ENCODE measurements at regions not wholly inside any gene's neighbourhood (a gene's known extent, or its start where the extent isn't known, plus 50 kb on each side); places are given as distances from the start of the nearest gene placed in this dataset.

DNA sequence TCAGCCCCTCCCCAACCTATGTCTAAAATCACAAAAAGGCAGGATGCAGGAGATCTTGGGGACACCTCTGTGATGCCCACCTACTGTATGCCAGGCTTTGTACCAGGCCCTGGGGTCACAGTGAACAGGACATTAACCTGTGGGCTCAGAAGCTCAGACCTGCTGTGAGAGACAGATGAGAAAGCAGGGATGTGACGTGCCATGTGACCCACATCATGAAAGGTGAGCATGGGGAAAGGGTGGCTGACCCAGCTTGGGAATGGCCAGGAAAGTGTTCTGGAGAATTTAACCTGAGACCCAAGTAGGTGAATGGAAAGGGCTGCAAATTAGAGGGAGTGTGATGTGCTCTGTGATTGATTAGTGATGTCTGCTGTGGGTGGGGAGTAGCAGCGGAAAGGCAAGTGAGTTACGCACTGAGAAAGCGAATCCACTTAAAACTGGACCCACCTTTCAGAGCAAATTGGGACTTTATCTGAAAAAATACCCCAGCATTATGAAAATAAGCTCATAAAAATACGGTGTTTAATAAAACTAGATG lies 132.2 kb downstream of the IRF8 start:
- H3K27ac ChIP-seq (ENCODE audit: low read length), result no peak overlapping the region
- no peaks in the 10 kb centered on the region for H3K36me3 ChIP-seq (ENCODE audit: control insufficient read depth, insufficient read depth, low read length)
- no peaks in the 10 kb centered on the region for H3K4me1 ChIP-seq (ENCODE audit: control insufficient read depth, insufficient read depth, low read length)
- ChIA-PET POLR2A (no interaction called here), CTCF (no interaction called here)
- TF ChIP-seq, protein P1, sequence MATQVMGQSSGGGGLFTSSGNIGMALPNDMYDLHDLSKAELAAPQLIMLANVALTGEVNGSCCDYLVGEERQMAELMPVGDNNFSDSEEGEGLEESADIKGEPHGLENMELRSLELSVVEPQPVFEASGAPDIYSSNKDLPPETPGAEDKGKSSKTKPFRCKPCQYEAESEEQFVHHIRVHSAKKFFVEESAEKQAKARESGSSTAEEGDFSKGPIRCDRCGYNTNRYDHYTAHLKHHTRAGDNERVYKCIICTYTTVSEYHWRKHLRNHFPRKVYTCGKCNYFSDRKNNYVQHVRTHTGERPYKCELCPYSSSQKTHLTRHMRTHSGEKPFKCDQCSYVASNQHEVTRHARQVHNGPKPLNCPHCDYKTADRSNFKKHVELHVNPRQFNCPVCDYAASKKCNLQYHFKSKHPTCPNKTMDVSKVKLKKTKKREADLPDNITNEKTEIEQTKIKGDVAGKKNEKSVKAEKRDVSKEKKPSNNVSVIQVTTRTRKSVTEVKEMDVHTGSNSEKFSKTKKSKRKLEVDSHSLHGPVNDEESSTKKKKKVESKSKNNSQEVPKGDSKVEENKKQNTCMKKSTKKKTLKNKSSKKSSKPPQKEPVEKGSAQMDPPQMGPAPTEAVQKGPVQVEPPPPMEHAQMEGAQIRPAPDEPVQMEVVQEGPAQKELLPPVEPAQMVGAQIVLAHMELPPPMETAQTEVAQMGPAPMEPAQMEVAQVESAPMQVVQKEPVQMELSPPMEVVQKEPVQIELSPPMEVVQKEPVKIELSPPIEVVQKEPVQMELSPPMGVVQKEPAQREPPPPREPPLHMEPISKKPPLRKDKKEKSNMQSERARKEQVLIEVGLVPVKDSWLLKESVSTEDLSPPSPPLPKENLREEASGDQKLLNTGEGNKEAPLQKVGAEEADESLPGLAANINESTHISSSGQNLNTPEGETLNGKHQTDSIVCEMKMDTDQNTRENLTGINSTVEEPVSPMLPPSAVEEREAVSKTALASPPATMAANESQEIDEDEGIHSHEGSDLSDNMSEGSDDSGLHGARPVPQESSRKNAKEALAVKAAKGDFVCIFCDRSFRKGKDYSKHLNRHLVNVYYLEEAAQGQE (IDR thresholded peaks at IDR 0.05; ENCODE audit: insufficient read depth in 1 of 2, low read depth in 2 of 2, low read length in 1 of 2), result no peak
- TF ChIP-seq TCF7L2 (IDR thresholded peaks at IDR 0.05; ENCODE audit: low read depth, low read length) (no peak), POLR2AphosphoS5 (IDR thresholded peaks at IDR 0.05; ENCODE audit: low read depth, low read length) (no peak), SIN3A (IDR thresholded peaks at IDR 0.05; ENCODE audit: borderline replicate concordance, insufficient read depth, low read depth, low read length) (no peak)
- no peaks in the 10 kb centered on the region for H3K27me3 ChIP-seq (ENCODE audit: control insufficient read depth, insufficient read depth, low read length)
- in situ Hi-C loops (cut with HindIII; ENCODE audit: low pct_unique_long_range_greater_than_20kb, low sequenced_read_pairs), result no loop called here
- BruUV-seq (replicated peaks), result no TSS peak
- DNase-seq (ENCODE audit: low read depth, low spot score) (no peak), ATAC-seq (no peak)
- intact Hi-C loops (cut with micrococcal nuclease; ENCODE audit: unreplicated experiment), result no loop called here
- H3K9me3 ChIP-seq (ENCODE audit: control insufficient read depth, insufficient read depth, low read depth, low read length), result no peaks in the 10 kb centered on the region
- no peak overlapping the region for H3K4me3 ChIP-seq (ENCODE audit: low read depth in 2 of 2, low read length in 2 of 2)

DNA sequence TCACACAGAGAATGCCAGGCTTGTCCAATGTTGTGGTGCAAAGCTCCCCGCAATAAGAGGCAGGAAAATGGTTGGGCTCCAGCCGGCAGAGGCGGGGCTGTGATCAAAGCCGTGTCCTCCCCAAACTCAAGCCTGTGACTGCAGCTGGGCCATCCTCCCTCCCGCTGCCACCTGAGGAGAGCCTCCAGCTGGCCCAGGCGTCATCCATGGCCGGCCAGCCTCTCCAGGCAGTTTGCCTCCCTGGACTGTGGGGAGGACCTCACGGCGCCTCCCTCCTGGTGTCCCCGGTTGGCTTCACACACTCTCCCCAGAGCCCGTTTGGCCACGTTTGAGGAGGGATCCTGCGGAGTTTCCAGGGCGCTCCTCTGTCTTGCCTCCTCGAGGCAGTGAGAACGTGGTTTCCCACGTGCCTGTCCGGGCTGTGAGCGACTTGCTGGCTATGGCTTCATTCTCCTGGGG lies 134.1 kb downstream of the IRF8 start:
- ChIA-PET CTCF (no interaction called here), POLR2A (no interaction called here)
- Histone ChIP-seq H3K36me3 (ENCODE audit: control insufficient read depth, insufficient read depth, low read length) (no peaks in the 10 kb centered on the region), H3K9me3 (ENCODE audit: control insufficient read depth, insufficient read depth, low read depth, low read length) (no peaks in the 10 kb centered on the region), H3K4me1 (ENCODE audit: control insufficient read depth, insufficient read depth, low read length) (no peaks in the 10 kb centered on the region), H3K4me3 (ENCODE audit: low read depth in 2 of 2, low read length in 2 of 2) (no peak overlapping the region), H3K27me3 (ENCODE audit: control insufficient read depth, insufficient read depth, low read length) (no peaks in the 10 kb centered on the region), H3K27ac (ENCODE audit: low read length) (no peak overlapping the region)
- TF ChIP-seq, protein P1 (IDR thresholded peaks at IDR 0.05; ENCODE audit: insufficient read depth in 1 of 2, low read depth in 2 of 2, low read length in 1 of 2), result no peak
- TF ChIP-seq POLR2AphosphoS5 (IDR thresholded peaks at IDR 0.05; ENCODE audit: low read depth, low read length) (no peak), SIN3A (IDR thresholded peaks at IDR 0.05; ENCODE audit: borderline replicate concordance, insufficient read depth, low read depth, low read length) (no peak), TCF7L2 (IDR thresholded peaks at IDR 0.05; ENCODE audit: low read depth, low read length) (no peak)
- no peak for ATAC-seq
- intact Hi-C loops (cut with micrococcal nuclease; ENCODE audit: unreplicated experiment) (no loop called here), in situ Hi-C loops (cut with HindIII; ENCODE audit: low pct_unique_long_range_greater_than_20kb, low sequenced_read_pairs) (no loop called here)
- DNase-seq (ENCODE audit: low read depth, low spot score), result no peak
- BruUV-seq (replicated peaks), result no TSS peak

DNA sequence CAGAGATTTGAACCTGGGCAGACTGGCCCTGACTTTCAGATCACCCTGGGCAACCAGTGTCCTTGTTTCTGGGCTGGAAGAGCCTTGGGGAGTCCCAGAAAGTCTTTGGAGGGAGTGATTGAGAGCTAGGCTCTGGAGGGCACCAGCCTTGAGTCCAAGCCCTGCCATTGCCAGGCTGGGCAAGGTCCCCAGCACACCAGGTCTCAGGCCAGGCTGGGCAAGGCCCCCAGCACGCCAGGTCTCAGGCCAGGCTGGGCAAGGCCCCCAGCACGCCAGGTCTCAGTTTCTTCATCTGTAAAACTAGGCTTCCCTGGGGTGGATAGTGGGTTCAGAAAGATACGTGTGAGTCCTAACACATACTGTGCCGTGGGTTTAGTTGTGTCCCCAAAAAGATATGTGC lies 135.0 kb downstream of the IRF8 start:
- Histone ChIP-seq H3K27me3 (ENCODE audit: control insufficient read depth, insufficient read depth, low read length) (no peaks in the 10 kb centered on the region), H3K27ac (ENCODE audit: low read length) (no peak overlapping the region), H3K36me3 (ENCODE audit: control insufficient read depth, insufficient read depth, low read length) (no peaks in the 10 kb centered on the region), H3K4me1 (ENCODE audit: control insufficient read depth, insufficient read depth, low read length) (no peaks in the 10 kb centered on the region), H3K9me3 (ENCODE audit: control insufficient read depth, insufficient read depth, low read depth, low read length) (no peaks in the 10 kb centered on the region), H3K4me3 (ENCODE audit: low read depth in 2 of 2, low read length in 2 of 2) (no peak overlapping the region)
- DNase-seq (ENCODE audit: low read depth, low spot score) (no peak), ATAC-seq (no peak)
- in situ Hi-C loops (cut with HindIII; ENCODE audit: low pct_unique_long_range_greater_than_20kb, low sequenced_read_pairs) (no loop called here), intact Hi-C loops (cut with micrococcal nuclease; ENCODE audit: unreplicated experiment) (no loop called here)
- BruUV-seq (replicated peaks), result no TSS peak
- no peak for TF ChIP-seq SIN3A (IDR thresholded peaks at IDR 0.05; ENCODE audit: borderline replicate concordance, insufficient read depth, low read depth, low read length)
- TF ChIP-seq, protein P2, sequence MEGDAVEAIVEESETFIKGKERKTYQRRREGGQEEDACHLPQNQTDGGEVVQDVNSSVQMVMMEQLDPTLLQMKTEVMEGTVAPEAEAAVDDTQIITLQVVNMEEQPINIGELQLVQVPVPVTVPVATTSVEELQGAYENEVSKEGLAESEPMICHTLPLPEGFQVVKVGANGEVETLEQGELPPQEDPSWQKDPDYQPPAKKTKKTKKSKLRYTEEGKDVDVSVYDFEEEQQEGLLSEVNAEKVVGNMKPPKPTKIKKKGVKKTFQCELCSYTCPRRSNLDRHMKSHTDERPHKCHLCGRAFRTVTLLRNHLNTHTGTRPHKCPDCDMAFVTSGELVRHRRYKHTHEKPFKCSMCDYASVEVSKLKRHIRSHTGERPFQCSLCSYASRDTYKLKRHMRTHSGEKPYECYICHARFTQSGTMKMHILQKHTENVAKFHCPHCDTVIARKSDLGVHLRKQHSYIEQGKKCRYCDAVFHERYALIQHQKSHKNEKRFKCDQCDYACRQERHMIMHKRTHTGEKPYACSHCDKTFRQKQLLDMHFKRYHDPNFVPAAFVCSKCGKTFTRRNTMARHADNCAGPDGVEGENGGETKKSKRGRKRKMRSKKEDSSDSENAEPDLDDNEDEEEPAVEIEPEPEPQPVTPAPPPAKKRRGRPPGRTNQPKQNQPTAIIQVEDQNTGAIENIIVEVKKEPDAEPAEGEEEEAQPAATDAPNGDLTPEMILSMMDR (IDR thresholded peaks at IDR 0.05), result no peak
- TF ChIP-seq POLR2AphosphoS5 (IDR thresholded peaks at IDR 0.05; ENCODE audit: low read depth, low read length), result no peak
- TF ChIP-seq, protein P1 (IDR thresholded peaks at IDR 0.05; ENCODE audit: insufficient read depth in 1 of 2, low read depth in 2 of 2, low read length in 1 of 2), result no peak
- no peak for TF ChIP-seq TCF7L2 (IDR thresholded peaks at IDR 0.05; ENCODE audit: low read depth, low read length)
- CTCF ChIA-PET, result no interaction called here
- POLR2A ChIA-PET, result no interaction called here

Measured in Panc1 (cell line).